HG03280 (cell line): ENCODE measurements at regions not wholly inside any gene's neighbourhood (a gene's known extent, or its start where the extent isn't known, plus 50 kb on each side); places are given as distances from the start of the nearest gene placed in this dataset.

ENCODE experiments used
- ATAC-seq: cut with Tn5 transposase; IDR thresholded peaks from one replicate; pipeline ENCODE4 v1.9.1; 2021; ENCODE audit warnings: mild to moderate bottlenecking, moderate library complexity; ENCODE audit not compliant: unreplicated experiment

DNA sequence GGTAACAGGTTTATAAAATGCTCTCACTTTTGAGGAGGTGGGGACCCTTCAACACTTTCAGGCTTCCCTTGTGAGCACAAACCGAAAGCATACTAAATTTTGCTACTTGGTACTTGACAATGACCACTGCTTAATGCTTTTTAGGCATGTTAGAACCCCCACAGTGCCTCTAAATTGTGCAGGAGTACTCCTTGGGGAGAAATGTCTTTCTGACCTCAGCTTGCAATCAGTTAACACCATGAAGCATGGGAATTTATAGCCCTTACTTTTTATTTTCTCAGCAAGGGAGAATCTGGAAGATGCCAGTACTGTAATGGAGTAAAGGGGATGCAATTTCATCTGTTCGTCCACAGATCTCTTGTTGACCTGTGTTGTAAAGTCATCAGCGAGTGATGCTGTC is 308.9 kb upstream of the TBC1D5 start:
- no peak for ATAC-seq

- no peak for ATAC-seq
These were observed 306.7 kb upstream of the TBC1D5 start for GRCh38 chr3:18049096-18049495.

GRCh38 chr3:18047052-18047451 is 304.6 kb upstream of the TBC1D5 start:
- ATAC-seq, result no peak

GRCh38 chr3:18046131-18046915 is 303.9 kb upstream of the TBC1D5 start:
- ATAC-seq, result no peak

DNA sequence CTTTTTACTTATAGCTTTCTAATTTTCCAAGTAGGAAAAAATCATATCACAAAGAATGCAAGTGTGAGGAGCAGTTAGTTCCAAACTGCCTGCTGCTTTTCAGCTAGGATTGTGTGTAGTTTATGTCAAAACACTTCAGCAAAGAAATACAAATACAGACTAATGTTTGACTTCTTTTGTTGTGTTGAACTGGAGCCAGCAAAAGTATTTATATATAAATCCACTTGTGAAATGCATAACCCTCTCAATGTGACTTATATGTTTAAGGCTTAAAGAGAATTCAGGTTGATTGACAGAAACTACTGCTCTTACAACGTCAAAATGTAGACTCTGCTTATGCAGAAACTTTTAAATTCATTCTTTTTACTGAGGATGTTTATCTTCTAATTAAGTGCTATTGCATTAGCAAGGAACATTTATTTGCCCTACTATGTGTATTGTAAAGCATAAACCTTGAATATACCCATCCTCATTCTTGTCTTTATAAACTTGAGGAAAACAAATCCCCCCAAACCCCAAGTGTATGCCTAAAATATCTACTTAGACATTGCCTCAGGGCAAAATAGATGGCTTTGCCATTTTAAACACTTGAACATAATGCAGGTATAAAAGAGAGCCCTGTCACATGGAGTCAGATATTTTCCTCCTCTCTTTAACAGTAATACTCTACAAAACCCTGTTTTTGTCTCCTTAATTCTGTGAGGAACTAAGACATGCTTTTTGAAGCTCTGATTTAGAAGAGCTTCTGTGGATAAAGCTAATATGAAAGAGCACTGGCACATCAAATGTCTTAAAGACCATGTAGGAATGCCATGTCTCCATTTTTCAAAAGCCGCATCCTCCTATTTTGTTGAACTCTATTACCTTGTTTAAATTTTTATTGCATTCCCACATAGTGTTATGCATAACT is 302.8 kb upstream of the TBC1D5 start:
- no peak for ATAC-seq

DNA sequence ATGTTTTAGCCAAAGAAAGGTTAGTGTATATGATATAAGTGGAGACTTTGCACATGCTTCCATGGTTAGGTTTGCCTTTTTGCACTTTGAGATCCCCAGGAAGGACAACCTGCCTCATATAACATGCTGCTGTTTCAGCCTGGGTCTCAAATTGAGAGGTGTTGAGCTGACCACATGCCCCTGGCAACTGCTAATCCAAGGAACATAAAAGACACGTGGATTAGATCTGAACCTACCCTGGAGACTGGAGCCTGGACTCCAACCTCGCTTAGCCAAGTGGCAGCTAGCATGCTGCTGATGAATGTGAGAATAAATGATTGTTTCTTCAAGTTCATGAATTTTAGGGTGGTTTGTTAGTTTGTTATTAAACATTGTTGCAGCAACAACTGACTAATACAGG is 301.8 kb upstream of the TBC1D5 start:
- ATAC-seq, result no peak

GRCh38 chr3:18036450-18036815 is 294.0 kb upstream of the TBC1D5 start:
- ATAC-seq, result no peak

DNA sequence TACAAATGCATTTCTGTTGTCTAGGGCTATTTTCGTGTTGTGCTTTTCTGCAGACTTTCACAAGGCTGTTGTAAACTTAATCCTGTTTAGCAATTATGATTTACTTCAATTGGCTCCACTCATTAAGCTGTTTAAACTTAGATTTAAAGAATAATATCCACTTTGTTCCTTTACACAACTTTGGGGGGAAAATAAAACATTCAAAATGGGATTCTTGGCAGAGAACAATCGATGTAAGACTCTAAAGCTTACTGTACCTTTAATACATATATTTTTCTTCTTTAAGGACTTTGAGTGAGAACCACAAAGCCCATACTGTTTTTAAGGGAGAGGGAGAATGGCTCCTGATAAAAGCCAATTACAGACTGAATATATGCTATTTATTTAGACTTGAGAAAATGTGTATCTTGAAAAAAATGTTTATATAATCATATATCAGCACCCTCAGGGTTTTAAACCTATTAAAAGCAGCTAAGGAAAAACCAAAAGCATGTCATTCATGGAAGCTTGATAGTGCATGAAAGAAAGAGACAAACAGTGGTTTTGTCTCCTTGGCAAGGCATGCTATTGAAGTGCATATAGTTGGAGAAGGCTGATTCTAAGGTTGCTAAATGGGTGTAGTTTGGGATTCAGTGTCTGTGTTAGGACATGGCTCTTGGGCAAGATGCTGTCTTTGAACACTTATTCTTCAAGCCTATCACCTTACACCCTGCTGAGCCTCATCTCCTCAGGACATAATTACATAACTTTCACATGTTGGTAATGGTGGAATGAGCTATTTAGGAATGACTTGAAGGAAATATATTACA is 293.4 kb upstream of the TBC1D5 start:
- no peak for ATAC-seq

DNA sequence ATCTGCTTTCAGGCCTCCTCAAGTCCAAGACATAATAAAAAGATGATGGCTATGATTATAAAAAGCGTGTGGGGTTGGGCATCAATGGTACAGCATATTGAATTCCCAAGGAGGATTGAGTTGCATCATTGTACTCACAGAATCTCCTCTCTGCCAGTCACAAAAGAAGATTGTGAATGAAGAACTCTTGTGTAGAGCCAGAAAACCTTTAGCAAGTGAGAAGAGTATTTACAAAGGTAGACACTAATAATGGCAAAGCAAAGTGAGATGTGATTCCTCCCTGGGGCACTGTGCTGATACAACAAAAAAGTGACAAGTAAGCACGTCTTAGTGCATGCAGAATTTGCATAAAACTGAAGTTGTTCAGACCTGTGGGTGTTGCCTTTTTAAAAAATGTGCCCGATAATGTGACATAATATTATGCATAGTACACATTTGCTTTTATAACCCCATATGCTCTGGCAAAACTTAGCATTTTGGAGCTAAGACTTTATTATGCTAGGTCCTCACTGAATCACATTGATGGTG is 291.2 kb upstream of the TBC1D5 start:
- no peak for ATAC-seq

- no peak for ATAC-seq
These were observed 288.0 kb upstream of the TBC1D5 start for GRCh38 chr3:18030371-18030870.

DNA sequence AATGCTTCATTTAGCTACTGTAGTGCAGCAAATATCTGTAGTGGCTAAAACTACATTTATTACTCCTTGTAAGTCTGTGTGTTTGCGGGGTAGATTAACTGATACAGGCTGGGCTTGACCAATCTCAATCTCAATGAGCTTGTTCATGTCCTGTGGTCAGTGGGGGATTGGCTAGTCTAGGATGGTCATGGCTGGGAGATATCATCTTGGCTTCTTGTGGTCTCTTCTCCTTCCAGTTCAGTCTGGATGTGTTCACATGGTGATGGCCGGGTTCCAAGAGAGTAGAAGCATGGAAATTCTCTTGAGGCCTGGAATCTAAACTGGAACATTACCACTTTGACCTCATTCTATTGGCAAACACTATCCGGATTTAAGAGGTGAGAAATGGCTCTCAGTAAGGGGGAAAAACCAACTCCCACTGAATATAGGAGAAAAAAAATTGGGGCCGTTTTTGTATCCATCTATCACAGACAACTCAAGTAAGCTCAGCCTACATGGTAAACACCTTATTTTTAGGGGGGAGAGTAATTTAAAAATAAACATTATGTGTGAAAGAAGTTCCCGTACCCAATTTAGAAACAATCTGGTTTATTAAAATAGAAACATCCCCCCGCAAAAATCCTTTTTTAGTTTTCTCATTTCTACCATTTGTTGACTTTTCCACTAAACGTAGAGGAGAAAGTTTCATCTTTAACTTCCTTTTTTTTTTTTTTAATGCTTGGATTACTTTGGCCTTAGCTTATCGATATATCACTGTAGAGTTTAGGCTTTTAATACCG is 284.9 kb upstream of the TBC1D5 start:
- no peak for ATAC-seq

DNA sequence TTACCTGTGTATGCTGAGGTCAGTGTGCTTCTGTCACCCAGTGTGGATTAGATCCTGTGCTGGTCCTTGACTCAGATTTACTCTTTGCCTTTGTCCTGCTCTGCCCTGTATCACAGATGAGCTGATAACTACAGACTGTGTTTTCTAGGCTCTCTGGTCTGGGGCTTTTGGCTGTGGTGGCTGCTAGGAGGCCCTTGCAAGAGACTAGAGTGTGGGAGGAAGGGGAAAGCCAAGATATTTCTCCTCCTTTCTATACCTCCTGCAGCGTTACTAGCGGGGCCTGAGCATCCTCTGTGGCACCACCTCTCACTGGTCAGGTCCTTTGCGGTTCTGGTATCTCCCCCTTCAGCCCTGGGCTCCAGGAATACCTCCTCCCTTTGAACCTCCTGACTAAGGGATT is 282.3 kb upstream of the TBC1D5 start:
- ATAC-seq, result no peak

GRCh38 chr3:18019161-18019495 is 276.7 kb upstream of the TBC1D5 start:
- no peak for ATAC-seq

DNA sequence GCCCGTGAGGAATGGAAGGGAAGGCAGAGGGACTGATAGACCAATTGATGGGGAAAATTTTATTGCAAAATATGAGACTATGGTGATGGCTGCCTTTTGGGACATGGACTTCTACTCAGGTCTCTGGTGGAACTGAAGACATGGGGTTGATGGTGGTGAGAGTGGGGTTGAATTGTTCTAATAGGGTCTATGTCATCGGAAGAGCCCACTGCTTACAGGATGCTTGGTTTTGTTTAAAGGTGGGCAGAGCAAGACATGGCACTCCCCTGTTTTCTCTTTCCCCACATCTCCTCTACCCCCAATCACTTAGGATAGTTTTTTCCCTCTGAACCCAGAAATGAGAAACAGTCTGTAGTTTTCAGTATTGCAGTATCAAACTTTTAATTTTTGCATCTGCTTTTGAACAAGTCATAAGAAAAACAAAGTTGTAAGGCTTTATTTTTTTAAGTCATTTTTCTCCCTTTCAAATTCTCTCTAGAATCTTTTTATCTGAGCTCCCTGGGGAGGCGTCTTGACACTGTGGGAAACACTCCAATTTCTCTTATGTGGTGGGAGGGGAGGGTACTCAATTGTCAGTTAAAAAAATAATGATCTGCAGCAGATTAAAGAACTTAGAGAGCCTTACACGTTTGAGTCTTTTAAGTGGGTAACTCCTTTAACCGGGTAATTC is 276.2 kb upstream of the TBC1D5 start:
- ATAC-seq, result no peak

DNA sequence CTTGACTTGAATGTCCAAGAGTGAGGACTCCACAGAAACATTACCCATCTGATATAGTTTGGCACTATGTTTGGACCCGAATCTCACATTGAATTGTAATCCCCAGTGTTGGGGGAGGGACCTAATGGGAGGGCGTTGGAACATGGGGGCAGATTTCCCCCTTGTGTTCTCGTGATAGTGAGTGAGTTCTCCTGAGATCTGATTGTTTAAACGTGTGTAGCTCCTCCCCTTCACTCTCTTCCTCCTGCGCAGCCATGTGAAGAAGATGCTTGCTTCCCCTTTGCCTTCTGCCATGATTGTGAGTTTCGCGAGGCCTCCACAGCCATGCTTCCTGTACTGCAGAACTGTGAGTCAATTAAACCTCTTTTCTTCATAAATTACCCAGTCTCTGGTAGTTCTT is 273.9 kb upstream of the TBC1D5 start:
- ATAC-seq, result no peak

- ATAC-seq, result no peak
These were observed 270.5 kb upstream of the TBC1D5 start for GRCh38 chr3:18012933-18013332.

- ATAC-seq, result no peak
These were observed 270.0 kb upstream of the TBC1D5 start for GRCh38 chr3:18012436-18012835.

DNA sequence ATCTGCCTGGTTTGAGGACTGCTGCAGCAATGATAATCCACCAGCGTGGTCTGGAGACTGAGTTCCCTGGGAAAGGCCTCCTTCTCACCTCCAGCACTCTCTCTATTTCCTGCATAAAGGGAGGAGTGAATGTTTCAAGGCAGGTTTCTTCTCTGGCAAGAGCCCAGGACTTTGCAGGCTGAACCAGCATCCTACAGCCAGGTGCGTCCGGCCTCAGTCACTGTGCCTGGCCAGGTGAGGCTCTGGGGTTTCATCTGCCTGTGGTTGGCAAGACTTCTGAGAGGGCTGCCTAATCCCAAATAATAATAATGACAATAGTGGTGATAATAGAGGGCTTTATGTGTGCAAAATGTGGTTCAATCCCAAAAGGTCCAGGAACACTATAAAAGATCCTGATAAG is 269.0 kb upstream of the TBC1D5 start:
- no peak for ATAC-seq

GRCh38 chr3:18010001-18010400 is 267.6 kb upstream of the TBC1D5 start:
- no peak for ATAC-seq
